HEK293 (cell line): ENCODE measurements at regions not wholly inside any gene's neighbourhood (a gene's known extent, or its start where the extent isn't known, plus 50 kb on each side); places are given as distances from the start of the nearest gene placed in this dataset.

ENCODE experiments used
- ZFP41 ChIP-seq: fragments of 450-650 bp; formaldehyde crosslinking; IDR thresholded peaks from 2 replicates; pipeline ENCODE4 v1.5.1; 2016; ENCODE audit warnings: missing biosample characterization, missing genetic modification characterization, borderline replicate concordance
- TF ChIP-seq, protein P1 (sequence below): fragments of 450-650 bp; formaldehyde crosslinking; IDR thresholded peaks from 2 replicates; pipeline ENCODE4 v1.5.1; 2016; ENCODE audit warnings: missing biosample characterization, missing genetic modification characterization

DNA sequence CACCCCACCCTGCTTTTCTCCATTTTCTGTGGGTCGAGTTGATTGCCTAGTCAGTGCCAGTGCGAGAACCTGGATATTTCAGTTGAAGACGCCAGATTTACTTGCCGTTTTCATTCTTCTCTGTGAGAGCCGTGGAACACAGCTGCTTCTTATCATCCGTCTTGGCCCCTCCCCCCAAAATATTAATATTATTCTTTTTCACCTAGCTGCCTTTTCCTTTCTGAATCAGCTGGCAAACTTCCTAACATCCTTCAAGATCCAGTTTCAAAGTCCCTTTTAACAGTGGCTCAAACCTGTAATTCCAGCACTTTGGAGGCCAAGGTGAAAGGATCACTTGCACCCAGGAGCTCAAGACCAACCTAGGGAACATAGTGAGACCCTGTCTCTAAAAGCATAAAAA is 117.1 kb upstream of the RASA1 start:
- TF ChIP-seq ZFP41: no peak
- TF ChIP-seq, protein P1, sequence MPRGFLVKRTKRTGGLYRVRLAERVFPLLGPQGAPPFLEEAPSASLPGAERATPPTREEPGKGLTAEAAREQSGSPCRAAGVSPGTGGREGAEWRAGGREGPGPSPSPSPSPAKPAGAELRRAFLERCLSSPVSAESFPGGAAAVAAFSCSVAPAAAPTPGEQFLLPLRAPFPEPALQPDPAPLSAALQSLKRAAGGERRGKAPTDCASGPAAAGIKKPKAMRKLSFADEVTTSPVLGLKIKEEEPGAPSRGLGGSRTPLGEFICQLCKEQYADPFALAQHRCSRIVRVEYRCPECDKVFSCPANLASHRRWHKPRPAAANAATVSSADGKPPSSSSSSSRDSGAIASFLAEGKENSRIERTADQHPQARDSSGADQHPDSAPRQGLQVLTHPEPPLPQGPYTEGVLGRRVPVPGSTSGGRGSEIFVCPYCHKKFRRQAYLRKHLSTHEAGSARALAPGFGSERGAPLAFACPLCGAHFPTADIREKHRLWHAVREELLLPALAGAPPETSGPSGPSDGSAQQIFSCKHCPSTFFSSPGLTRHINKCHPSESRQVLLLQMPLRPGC (tag by site-specific recombination): no peak
